ENCODE measurements at regions not wholly inside any gene's neighbourhood (a gene's known extent, or its start where the extent isn't known, plus 50 kb on each side); places are given as distances from the start of the nearest gene placed in this dataset.

- DNase-seq: no peak
Observed at GRCh38 chr12:58500399-58500798, 419.9 kb downstream of the LRIG3 start.

- DNase-seq: peak; percentile 60
Observed at GRCh38 chr12:58502226-58502625, 418.1 kb downstream of the LRIG3 start.

GRCh38 chr12:58502841-58503240, 417.5 kb downstream of the LRIG3 start:
- no peak for DNase-seq

- no peak for DNase-seq
Observed at GRCh38 chr12:58503731-58504130, 416.6 kb downstream of the LRIG3 start.

- DNase-seq: no peak
Observed at GRCh38 chr12:58504143-58504938, 416.0 kb downstream of the LRIG3 start.

- DNase-seq: no peak
Observed at GRCh38 chr12:58509116-58509885, 411.0 kb downstream of the LRIG3 start.

- no peak for DNase-seq
Observed at GRCh38 chr12:58513301-58513834, 406.9 kb downstream of the LRIG3 start.

GRCh38 chr12:58513852-58514251, 406.5 kb downstream of the LRIG3 start:
- DNase-seq: no peak

- no peak for DNase-seq
Observed at GRCh38 chr12:58519839-58520238, 400.5 kb downstream of the LRIG3 start.

GRCh38 chr12:58521152-58521551, 399.2 kb downstream of the LRIG3 start:
- no peak for DNase-seq

GRCh38 chr12:58521796-58522195, 398.5 kb downstream of the LRIG3 start:
- no peak for DNase-seq

- no peak for DNase-seq
Observed at GRCh38 chr12:58523360-58523759, 396.9 kb downstream of the LRIG3 start.

- no peak for DNase-seq
Observed at GRCh38 chr12:58528271-58528670, 392.0 kb downstream of the LRIG3 start.

- DNase-seq: no peak
Observed at GRCh38 chr12:58529114-58529665, 391.1 kb downstream of the LRIG3 start.

- peak; percentile 53 for DNase-seq
Observed at GRCh38 chr12:58529897-58530741, 390.2 kb downstream of the LRIG3 start.

- no peak for DNase-seq
Observed at GRCh38 chr12:58530742-58531062, 389.6 kb downstream of the LRIG3 start.

GRCh38 chr12:58532855-58533608, 387.3 kb downstream of the LRIG3 start:
- DNase-seq: no peak

- no peak for DNase-seq
Observed at GRCh38 chr12:58533652-58534051, 386.7 kb downstream of the LRIG3 start.

GRCh38 chr12:58537278-58537677, 383.0 kb downstream of the LRIG3 start:
- DNase-seq: peak; percentile 27

- DNase-seq: no peak
Observed at GRCh38 chr12:58539295-58539694, 381.0 kb downstream of the LRIG3 start.

- peak; percentile 94 for DNase-seq
Observed at GRCh38 chr12:58540480-58541299, 379.6 kb downstream of the LRIG3 start.

Measured in eye (tissue), 1 donor.